GM19395 (cell line): ENCODE measurements at regions not wholly inside any gene's neighbourhood (a gene's known extent, or its start where the extent isn't known, plus 50 kb on each side); places are given as distances from the start of the nearest gene placed in this dataset.
"Not testable (repeated sequence)": the region's sequence is repeated elsewhere in the genome, so short reads cannot be mapped to it uniquely, and the experiment has no call there.

ENCODE experiments used
- ATAC-seq: cut with Tn5 transposase; IDR thresholded peaks from one replicate; pipeline ENCODE4 v1.9.1; 2021; ENCODE audit warnings: mild to moderate bottlenecking, moderate library complexity; ENCODE audit not compliant: unreplicated experiment

GRCh38 chr15:84360902-84361301, 125.3 kb downstream of the GOLGA6L4 start:
- not testable (repeated sequence) for ATAC-seq

GRCh38 chr15:84384421-84384820, 148.8 kb downstream of the GOLGA6L4 start:
- ATAC-seq, result not testable (repeated sequence)

- no peak for ATAC-seq
Measured at GRCh38 chr15:84387086-84387485, 151.5 kb downstream of the GOLGA6L4 start.

GRCh38 chr15:84388201-84388600, 152.6 kb downstream of the GOLGA6L4 start:
- not testable (repeated sequence) for ATAC-seq

GRCh38 chr15:84388638-84389037, 153.1 kb downstream of the GOLGA6L4 start:
- not testable (repeated sequence) for ATAC-seq

- ATAC-seq, result not testable (repeated sequence)
Measured at GRCh38 chr15:84390324-84390723, 154.8 kb downstream of the GOLGA6L4 start.

GRCh38 chr15:84391191-84391590, 155.6 kb downstream of the GOLGA6L4 start:
- no peak for ATAC-seq

- not testable (repeated sequence) for ATAC-seq
Measured at GRCh38 chr15:84392020-84392419, 156.4 kb downstream of the GOLGA6L4 start.

GRCh38 chr15:84393386-84393936, 157.9 kb downstream of the GOLGA6L4 start:
- ATAC-seq, result not testable (repeated sequence)

- not testable (repeated sequence) for ATAC-seq
Measured at GRCh38 chr15:84393966-84394365, 158.4 kb downstream of the GOLGA6L4 start.

GRCh38 chr15:84395384-84395783, 159.8 kb downstream of the GOLGA6L4 start:
- not testable (repeated sequence) for ATAC-seq

GRCh38 chr15:84395881-84396280, 160.3 kb downstream of the GOLGA6L4 start:
- ATAC-seq, result not testable (repeated sequence)

- not testable (repeated sequence) for ATAC-seq
Measured at GRCh38 chr15:84397066-84397465, 161.5 kb downstream of the GOLGA6L4 start.

GRCh38 chr15:84398087-84398486, 162.5 kb downstream of the GOLGA6L4 start:
- not testable (repeated sequence) for ATAC-seq

GRCh38 chr15:84398763-84399701, 163.5 kb downstream of the GOLGA6L4 start:
- no peak for ATAC-seq

GRCh38 chr15:84400017-84400740, 164.6 kb downstream of the GOLGA6L4 start:
- no peak for ATAC-seq

GRCh38 chr15:84400820-84401219, 165.2 kb downstream of the GOLGA6L4 start:
- no peak for ATAC-seq

GRCh38 chr15:84401461-84401860, 165.9 kb downstream of the GOLGA6L4 start:
- not testable (repeated sequence) for ATAC-seq

GRCh38 chr15:84401891-84402840, 166.6 kb downstream of the GOLGA6L4 start:
- ATAC-seq, result not testable (repeated sequence)
